Loucy (cell line): ENCODE measurements at regions not wholly inside any gene's neighbourhood (a gene's known extent, or its start where the extent isn't known, plus 50 kb on each side); places are given as distances from the start of the nearest gene placed in this dataset.

Experiments used
- H2AFZ ChIP-seq: fragments of 200-600 bp; sonication (generic); 2 replicates; pipeline ENCODE4 v1.6.0; 2016; ENCODE audit warnings: antibody characterized with exemption, mild to moderate bottlenecking, low read length, moderate library complexity
- H3F3A ChIP-seq: fragments of 200-600 bp; 2 replicates; pipeline ENCODE4 v1.6.0; 2016; ENCODE audit warnings: antibody characterized with exemption, low read depth, mild to moderate bottlenecking
- H3K27me3 ChIP-seq: fragments of 200-600 bp; sonication (generic); 2 replicates; pipeline ENCODE4 v1.6.1; 2014; ENCODE audit warnings: low read length, mild to moderate bottlenecking; ENCODE audit not compliant: insufficient read depth, poor library complexity, severe bottlenecking
- H3K36me3 ChIP-seq: fragments of 200-600 bp; sonication (generic); 2 replicates; pipeline ENCODE4 v1.6.1; 2016; ENCODE audit warnings: low read length; ENCODE audit not compliant: insufficient read depth
- H3K4me1 ChIP-seq: fragments of 200-600 bp; sonication (generic); 2 replicates; pipeline ENCODE4 v1.5.1; 2014; ENCODE audit warnings: low read length, mild to moderate bottlenecking; ENCODE audit not compliant: insufficient read depth, poor library complexity, severe bottlenecking
- H3K4me2 ChIP-seq: fragments of 200-600 bp; sonication (generic); 2 replicates; pipeline ENCODE4 v1.6.0; 2014; ENCODE audit warnings: antibody characterized with exemption, low read length, low read depth, mild to moderate bottlenecking; ENCODE audit not compliant: poor library complexity, severe bottlenecking
- H3K4me3 ChIP-seq: fragments of 200-600 bp; sonication (generic); 2 replicates; pipeline ENCODE4 v1.5.1; 2014; ENCODE audit warnings: low read length, mild to moderate bottlenecking, mixed read lengths; ENCODE audit not compliant: poor library complexity, severe bottlenecking
- H3K79me2 ChIP-seq: fragments of 200-600 bp; sonication (generic); 2 replicates; pipeline ENCODE4 v1.6.1; 2014; ENCODE audit warnings: low read length; ENCODE audit not compliant: insufficient read depth
- H3K9ac ChIP-seq: fragments of 200-600 bp; sonication (generic); 2 replicates; pipeline ENCODE4 v1.6.0; 2014; ENCODE audit warnings: mild to moderate bottlenecking, low read depth, low read length, moderate library complexity; ENCODE audit not compliant: poor library complexity, severe bottlenecking
- H3K9me2 ChIP-seq: fragments of 200-600 bp; sonication (generic); replicated peaks from 2 replicates; pipeline ENCODE4 v1.6.1; 2016; ENCODE audit warnings: low read depth, low read length, mixed read lengths
- H3K9me3 ChIP-seq: fragments of 200-600 bp; sonication (generic); 2 replicates; pipeline ENCODE4 v1.6.1; 2014; ENCODE audit warnings: mild to moderate bottlenecking, antibody characterized with exemption, low read length, low read depth; ENCODE audit not compliant: insufficient read depth
- H4K20me1 ChIP-seq: fragments of 200-600 bp; sonication (generic); 2 replicates; pipeline ENCODE4 v1.6.0; 2014; ENCODE audit warnings: antibody characterized with exemption, low read length, mild to moderate bottlenecking; ENCODE audit not compliant: insufficient read depth, poor library complexity, severe bottlenecking
- CTCF ChIP-seq: fragments of 200-600 bp; sonication (generic); conservative IDR thresholded peaks from 2 replicates; pipeline ENCODE4 v1.5.1; 2014; ENCODE audit warnings: mild to moderate bottlenecking, antibody characterized with exemption, low read length
- EZH2phosphoT487 ChIP-seq: fragments of 200-600 bp; IDR thresholded peaks from 2 replicates; pipeline ENCODE4 v1.6.1; 2018; ENCODE audit warnings: antibody characterized with exemption, mild to moderate bottlenecking, moderate library complexity, borderline replicate concordance

GRCh38 chr4:188707036-188707435, 567.8 kb downstream of the TRIML1 start:
- Histone ChIP-seq H3K9ac (no peak overlapping the region), H3K9me2 (no peaks in the 10 kb centered on the region), H3K4me3 (no peak overlapping the region), H3K27me3 (no peaks in the 10 kb centered on the region), H2AFZ (no peak overlapping the region), H3K79me2 (no peaks in the 10 kb centered on the region), H3K9me3 (peaks cover 3% of the 10 kb centered on the region; the same call in 1 of the 2 replicates), H3F3A (no peaks in the 10 kb centered on the region), H3K4me2 (no peak overlapping the region), H3K4me1 (no peaks in the 10 kb centered on the region), H3K36me3 (no peaks in the 10 kb centered on the region), H4K20me1 (no peaks in the 10 kb centered on the region)
- TF ChIP-seq EZH2phosphoT487: no peak
- TF ChIP-seq CTCF: no peak

GRCh38 chr4:188714501-188714900, 575.3 kb downstream of the TRIML1 start:
- Histone ChIP-seq H3K9ac (no peak overlapping the region), H3K36me3 (no peaks in the 10 kb centered on the region), H3K4me3 (no peak overlapping the region), H3K79me2 (no peaks in the 10 kb centered on the region), H3K4me2 (no peak overlapping the region), H3K27me3 (no peaks in the 10 kb centered on the region), H3K4me1 (no peaks in the 10 kb centered on the region), H3K9me2 (no peaks in the 10 kb centered on the region), H3F3A (no peaks in the 10 kb centered on the region; the same call in 1 of the 2 replicates), H2AFZ (no peak overlapping the region), H3K9me3 (no peaks in the 10 kb centered on the region; the same call in 1 of the 2 replicates), H4K20me1 (no peaks in the 10 kb centered on the region)
- TF ChIP-seq CTCF (no peak), EZH2phosphoT487 (no peak)

- no peaks in the 10 kb centered on the region for H4K20me1 ChIP-seq
- no peaks in the 10 kb centered on the region for H3K36me3 ChIP-seq
- no peak overlapping the region for H3K4me2 ChIP-seq
- no peaks in the 10 kb centered on the region for H3K9me2 ChIP-seq
- TF ChIP-seq CTCF: no peak
- H3K79me2 ChIP-seq: no peaks in the 10 kb centered on the region
- no peak overlapping the region for H2AFZ ChIP-seq
- H3K9me3 ChIP-seq: no peaks in the 10 kb centered on the region; the same call in 1 of the 2 replicates
- H3K27me3 ChIP-seq: no peaks in the 10 kb centered on the region
- H3F3A ChIP-seq: no peaks in the 10 kb centered on the region; the same call in 1 of the 2 replicates
- no peaks in the 10 kb centered on the region for H3K4me1 ChIP-seq
- H3K4me3 ChIP-seq: no peak overlapping the region
- H3K9ac ChIP-seq: no peak overlapping the region
Observed at GRCh38 chr4:188714907-188715306, 575.7 kb downstream of the TRIML1 start.
